Neural progenitor cell (in vitro differentiated cells): ENCODE measurements at regions not wholly inside any gene's neighbourhood (a gene's known extent, or its start where the extent isn't known, plus 50 kb on each side); places are given as distances from the start of the nearest gene placed in this dataset.
A peak's percentile ranks its signal among the peaks of the same experiment; 100 is the strongest.

Experiments
- DNase-seq: peaks from one replicate; pipeline ENCODE4 v3.0.0-alpha.2; 2016; ENCODE audit warnings: low spot score
- H2AFZ ChIP-seq: fragments of 200-600 bp; sonication (generic); replicated peaks from 2 replicates; pipeline ENCODE4 v1.6.1; 2016; ENCODE audit warnings: antibody characterized with exemption
- H3F3A ChIP-seq: fragments of 200-600 bp; sonication (generic); 2 replicates; pipeline ENCODE4 v1.6.1; 2016; ENCODE audit warnings: antibody characterized with exemption, low read depth
- H3K27ac ChIP-seq: fragments of 200-600 bp; sonication (generic); 2 replicates; pipeline ENCODE4 v1.5.1; 2016; ENCODE audit warnings: mild to moderate bottlenecking
- H3K27me3 ChIP-seq: fragments of 200-600 bp; sonication (generic); 2 replicates; pipeline ENCODE4 v1.6.1; 2016; ENCODE audit warnings: mild to moderate bottlenecking, moderate library complexity
- H3K36me3 ChIP-seq: fragments of 200-600 bp; sonication (generic); 2 replicates; pipeline ENCODE4 v1.5.1; 2016
- H3K4me1 ChIP-seq: fragments of 200-600 bp; sonication (generic); 2 replicates; pipeline ENCODE4 v1.6.1; 2016; ENCODE audit warnings: mixed run types
- H3K4me2 ChIP-seq: fragments of 200-600 bp; sonication (generic); 2 replicates; pipeline ENCODE4 v1.6.1; 2016
- H3K4me3 ChIP-seq: fragments of 200-600 bp; sonication (generic); 2 replicates; pipeline ENCODE4 v1.5.1; 2016
- H3K79me2 ChIP-seq: fragments of 200-600 bp; sonication (generic); 2 replicates; pipeline ENCODE4 v1.6.1; 2016; ENCODE audit warnings: low read depth
- H3K9ac ChIP-seq: fragments of 200-600 bp; sonication (generic); 2 replicates; pipeline ENCODE4 v1.6.1; 2016
- H3K9me3 ChIP-seq: fragments of 200-600 bp; sonication (generic); 2 replicates; pipeline ENCODE4 v1.5.1; 2016; ENCODE audit warnings: low read depth
- H4K20me1 ChIP-seq: fragments of 200-600 bp; sonication (generic); 2 replicates; pipeline ENCODE4 v1.6.1; 2016; ENCODE audit warnings: low read depth
- H3K27ac Mint-ChIP-seq: 3 replicates; pipeline ENCODE4 v1.8.0; 2021; ENCODE audit warnings: mixed read lengths
- H3K27me3 Mint-ChIP-seq: 2 replicates; pipeline ENCODE4 v1.8.0; 2022; ENCODE audit warnings: low read depth, mild to moderate bottlenecking, inconsistent platforms, moderate library complexity, mixed read lengths; ENCODE audit not compliant: insufficient read depth
- H3K36me3 Mint-ChIP-seq: 3 replicates; pipeline ENCODE4 v1.8.0; 2021; ENCODE audit warnings: mixed read lengths
- H3K4me1 Mint-ChIP-seq: 3 replicates; pipeline ENCODE4 v1.8.0; 2021; ENCODE audit warnings: mixed read lengths
- H3K4me3 Mint-ChIP-seq: 3 replicates; pipeline ENCODE4 v1.8.0; 2021; ENCODE audit warnings: mild to moderate bottlenecking, moderate library complexity, mixed read lengths
- H3K9me3 Mint-ChIP-seq: 3 replicates; pipeline ENCODE4 v1.8.0; 2020; ENCODE audit warnings: mixed read lengths
- EZH2 ChIP-seq: fragments of 200-600 bp; sonication (generic); IDR thresholded peaks from 2 replicates; pipeline ENCODE4 v1.6.1; 2017; ENCODE audit warnings: antibody characterized with exemption, mild to moderate bottlenecking, moderate library complexity
- EZH2phosphoT487 ChIP-seq: fragments of 200-600 bp; sonication (generic); IDR thresholded peaks from 2 replicates; pipeline ENCODE4 v1.6.1; 2017; ENCODE audit warnings: antibody characterized with exemption
- TF ChIP-seq, protein P1 (sequence below): fragments of 200-600 bp; sonication (generic); IDR thresholded peaks from 2 replicates; pipeline ENCODE4 v1.5.1; 2017; ENCODE audit warnings: antibody characterized with exemption, mild to moderate bottlenecking

DNA sequence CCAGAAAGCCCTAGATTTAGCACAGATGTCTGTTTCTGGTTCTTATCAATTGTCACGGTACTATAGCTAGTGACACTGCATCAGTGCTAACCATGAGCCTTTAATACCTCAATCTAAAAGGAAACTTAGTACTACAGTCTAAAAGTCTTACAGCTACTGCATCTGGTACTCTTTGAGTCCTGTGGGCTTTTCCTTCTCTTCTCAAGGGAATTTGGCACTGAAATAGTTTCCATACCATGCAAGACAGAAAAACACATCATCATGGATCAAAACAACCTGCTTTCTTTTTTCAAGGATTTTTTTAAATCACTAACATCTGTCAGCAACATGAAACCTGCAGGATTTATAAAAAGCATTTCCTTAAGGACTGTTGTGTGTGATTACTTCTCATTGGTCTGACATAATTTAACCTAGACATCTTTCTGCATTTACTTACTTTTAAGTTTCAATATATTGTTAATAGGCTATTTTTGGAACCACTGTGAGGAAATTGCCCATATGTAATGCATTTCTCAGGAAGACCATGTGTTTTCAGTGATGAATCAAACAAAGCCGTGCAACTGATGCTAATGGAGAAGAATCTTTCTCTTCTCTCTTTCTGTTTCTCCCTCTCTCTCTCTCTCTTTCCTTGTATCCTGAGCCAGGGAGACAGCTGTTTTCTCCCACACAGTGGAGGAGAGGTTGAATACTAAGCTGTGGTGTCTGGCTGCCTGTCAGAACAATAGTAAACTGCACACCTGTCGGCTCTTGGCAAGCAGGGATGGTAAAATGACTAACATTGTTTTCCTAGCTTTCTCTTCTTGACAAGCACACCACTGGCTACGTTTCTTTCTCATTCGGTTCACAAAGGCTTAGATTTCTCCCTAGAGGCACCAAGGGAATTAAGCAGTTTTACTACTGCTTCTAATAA, 273.4 kb downstream of the CSNK1G3 start:
- Histone ChIP-seq H3F3A (no peaks in the 10 kb centered on the region), H4K20me1 (no peaks in the 10 kb centered on the region), H3K36me3 (no peaks in the 10 kb centered on the region), H3K9me3 (no peaks in the 10 kb centered on the region), H3K27ac (peak overlapping the region; percentile 9), H3K9ac (peak overlapping the region; percentile 27), H2AFZ (peak overlapping the region; percentile 78), H3K4me2 (peak overlapping the region; percentile 30), H3K4me3 (no peak overlapping the region), H3K27me3 (no peaks in the 10 kb centered on the region), H3K79me2 (no peaks in the 10 kb centered on the region), H3K4me1 (peaks cover 36% of the 10 kb centered on the region)
- H3K9me3 Mint-ChIP-seq = peaks cover 24% of the 10 kb centered on the region
- DNase-seq = peak; percentile 5
- peak overlapping the region; percentile 57 for H3K27ac Mint-ChIP-seq
- H3K4me3 Mint-ChIP-seq = peak overlapping the region; percentile 31
- H3K27me3 Mint-ChIP-seq = no peaks in the 10 kb centered on the region
- peaks cover 22% of the 10 kb centered on the region for H3K4me1 Mint-ChIP-seq
- TF ChIP-seq, protein P1, sequence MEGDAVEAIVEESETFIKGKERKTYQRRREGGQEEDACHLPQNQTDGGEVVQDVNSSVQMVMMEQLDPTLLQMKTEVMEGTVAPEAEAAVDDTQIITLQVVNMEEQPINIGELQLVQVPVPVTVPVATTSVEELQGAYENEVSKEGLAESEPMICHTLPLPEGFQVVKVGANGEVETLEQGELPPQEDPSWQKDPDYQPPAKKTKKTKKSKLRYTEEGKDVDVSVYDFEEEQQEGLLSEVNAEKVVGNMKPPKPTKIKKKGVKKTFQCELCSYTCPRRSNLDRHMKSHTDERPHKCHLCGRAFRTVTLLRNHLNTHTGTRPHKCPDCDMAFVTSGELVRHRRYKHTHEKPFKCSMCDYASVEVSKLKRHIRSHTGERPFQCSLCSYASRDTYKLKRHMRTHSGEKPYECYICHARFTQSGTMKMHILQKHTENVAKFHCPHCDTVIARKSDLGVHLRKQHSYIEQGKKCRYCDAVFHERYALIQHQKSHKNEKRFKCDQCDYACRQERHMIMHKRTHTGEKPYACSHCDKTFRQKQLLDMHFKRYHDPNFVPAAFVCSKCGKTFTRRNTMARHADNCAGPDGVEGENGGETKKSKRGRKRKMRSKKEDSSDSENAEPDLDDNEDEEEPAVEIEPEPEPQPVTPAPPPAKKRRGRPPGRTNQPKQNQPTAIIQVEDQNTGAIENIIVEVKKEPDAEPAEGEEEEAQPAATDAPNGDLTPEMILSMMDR = no peak
- TF ChIP-seq EZH2 = no peak
- no peak for TF ChIP-seq EZH2phosphoT487
- peaks cover 9% of the 10 kb centered on the region for H3K36me3 Mint-ChIP-seq

DNA sequence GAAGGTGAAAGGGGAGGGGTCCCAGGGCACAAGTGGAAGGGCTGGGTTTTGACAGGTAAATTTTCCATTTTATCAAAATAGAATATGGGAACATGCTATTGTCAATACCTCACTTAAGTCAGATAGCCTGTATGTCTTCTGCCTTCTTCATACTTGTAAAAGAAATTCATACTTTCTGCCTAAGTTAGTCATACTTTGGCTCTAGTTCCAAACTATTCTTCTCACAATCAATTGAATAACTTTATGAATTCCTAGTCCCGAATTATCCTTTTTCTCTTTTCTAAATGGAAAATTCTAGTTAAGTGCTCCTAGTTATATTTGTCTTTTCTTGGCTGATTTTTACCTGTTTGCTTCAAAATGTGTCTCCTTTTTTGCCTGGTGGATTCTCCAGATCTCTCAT, 271.4 kb downstream of the CSNK1G3 start:
- H3K27ac Mint-ChIP-seq = no peak overlapping the region
- H3K4me2 ChIP-seq = no peak overlapping the region
- TF ChIP-seq, protein P1 = no peak
- TF ChIP-seq EZH2 (no peak), EZH2phosphoT487 (no peak)
- H3K27me3 Mint-ChIP-seq = no peaks in the 10 kb centered on the region
- no peaks in the 10 kb centered on the region for H3F3A ChIP-seq
- DNase-seq = no peak
- H2AFZ ChIP-seq = no peak overlapping the region
- H3K9ac ChIP-seq = no peak overlapping the region
- H3K9me3 ChIP-seq = no peaks in the 10 kb centered on the region
- H3K79me2 ChIP-seq = no peaks in the 10 kb centered on the region
- H3K36me3 Mint-ChIP-seq = no peaks in the 10 kb centered on the region
- H3K9me3 Mint-ChIP-seq = peaks cover 7% of the 10 kb centered on the region
- H3K36me3 ChIP-seq = no peaks in the 10 kb centered on the region
- no peak overlapping the region for H3K4me3 ChIP-seq
- no peak overlapping the region for H3K4me3 Mint-ChIP-seq
- no peaks in the 10 kb centered on the region for H3K27me3 ChIP-seq
- peaks cover 22% of the 10 kb centered on the region for H3K4me1 Mint-ChIP-seq
- no peak overlapping the region for H3K27ac ChIP-seq
- H3K4me1 ChIP-seq = peaks cover 36% of the 10 kb centered on the region
- no peaks in the 10 kb centered on the region for H4K20me1 ChIP-seq

DNA sequence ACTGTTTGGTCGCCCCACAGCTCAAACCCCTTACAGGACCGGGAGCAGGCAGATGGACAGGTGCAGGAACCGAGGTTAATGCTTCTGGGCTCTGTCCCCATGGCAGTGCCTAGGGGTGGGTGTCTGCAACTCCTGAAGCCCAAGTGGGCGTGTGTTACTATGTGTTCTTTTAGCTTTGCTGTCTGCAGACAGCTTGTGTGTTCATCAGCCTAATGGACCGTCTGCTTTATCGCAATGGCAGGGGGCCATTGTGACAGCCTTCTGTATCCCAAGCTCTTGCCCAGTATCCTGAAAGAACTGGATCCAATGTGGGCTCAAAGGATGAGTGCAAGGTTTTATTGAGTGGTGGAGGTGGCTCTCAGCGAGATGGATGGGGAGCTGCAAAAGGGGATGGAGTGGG, 266.7 kb downstream of the CSNK1G3 start:
- H3K27me3 ChIP-seq = no peaks in the 10 kb centered on the region
- no peak overlapping the region for H3K4me3 ChIP-seq
- peaks cover 7% of the 10 kb centered on the region for H3K9me3 Mint-ChIP-seq
- no peak overlapping the region for H3K27ac Mint-ChIP-seq
- DNase-seq = no peak
- H3K27me3 Mint-ChIP-seq = peaks cover 2% of the 10 kb centered on the region
- no peak overlapping the region for H2AFZ ChIP-seq
- H3K4me1 Mint-ChIP-seq = no peaks in the 10 kb centered on the region
- no peaks in the 10 kb centered on the region for H3K9me3 ChIP-seq
- no peak overlapping the region for H3K4me3 Mint-ChIP-seq
- no peak overlapping the region for H3K4me2 ChIP-seq
- no peak overlapping the region for H3K9ac ChIP-seq
- no peaks in the 10 kb centered on the region for H3F3A ChIP-seq
- TF ChIP-seq, protein P1 = no peak
- no peak for TF ChIP-seq EZH2phosphoT487
- no peak overlapping the region for H3K27ac ChIP-seq
- no peaks in the 10 kb centered on the region for H3K36me3 Mint-ChIP-seq
- no peaks in the 10 kb centered on the region for H3K4me1 ChIP-seq
- no peaks in the 10 kb centered on the region for H4K20me1 ChIP-seq
- H3K36me3 ChIP-seq = no peaks in the 10 kb centered on the region
- H3K79me2 ChIP-seq = no peaks in the 10 kb centered on the region
